ENCODE measurements at regions not wholly inside any gene's neighbourhood (a gene's known extent, or its start where the extent isn't known, plus 50 kb on each side); places are given as distances from the start of the nearest gene placed in this dataset.
"Not testable (repeated sequence)": the region's sequence is repeated elsewhere in the genome, so short reads cannot be mapped to it uniquely, and the experiment has no call there.

GRCh38 chr10:78437407-78437768, 403.7 kb downstream of the RPS24 start:
- Histone ChIP-seq H3K4me1 (ENCODE audit: control insufficient read depth, insufficient read depth, low read length) (peaks cover 14% of the 10 kb centered on the region), H3K9ac (ENCODE audit: low read length) (no peak overlapping the region), H3K36me3 (ENCODE audit: control insufficient read depth, insufficient read depth, low read length, severe bottlenecking) (no peaks in the 10 kb centered on the region), H3K9me3 (ENCODE audit: control insufficient read depth, low read length) (no peaks in the 10 kb centered on the region), H3K4me3 (ENCODE audit: low read length) (no peak overlapping the region), H3K27me3 (replicated peaks; ENCODE audit: control insufficient read depth, insufficient read depth, low read length) (peaks cover 9% of the 10 kb centered on the region)
- no peak for DNase-seq (ENCODE audit: low read depth)

- Histone ChIP-seq H3K36me3 (ENCODE audit: control insufficient read depth, insufficient read depth, low read length, severe bottlenecking) (no peaks in the 10 kb centered on the region), H3K4me3 (ENCODE audit: low read length) (no peak overlapping the region), H3K9ac (ENCODE audit: low read length) (no peak overlapping the region), H3K9me3 (ENCODE audit: control insufficient read depth, low read length) (no peaks in the 10 kb centered on the region), H3K27me3 (replicated peaks; ENCODE audit: control insufficient read depth, insufficient read depth, low read length) (peaks cover 9% of the 10 kb centered on the region), H3K4me1 (ENCODE audit: control insufficient read depth, insufficient read depth, low read length) (peaks cover 9% of the 10 kb centered on the region)
- no peak for DNase-seq (ENCODE audit: low read depth)
These were observed 404.6 kb downstream of the RPS24 start for GRCh38 chr10:78437998-78438906.

GRCh38 chr10:78438907-78439809, 405.5 kb downstream of the RPS24 start:
- Histone ChIP-seq H3K4me1 (ENCODE audit: control insufficient read depth, insufficient read depth, low read length) (peaks cover under 1% of the 10 kb centered on the region), H3K9ac (ENCODE audit: low read length) (no peak overlapping the region), H3K27me3 (replicated peaks; ENCODE audit: control insufficient read depth, insufficient read depth, low read length) (peaks cover 9% of the 10 kb centered on the region), H3K9me3 (ENCODE audit: control insufficient read depth, low read length) (no peaks in the 10 kb centered on the region), H3K4me3 (ENCODE audit: low read length) (no peak overlapping the region), H3K36me3 (ENCODE audit: control insufficient read depth, insufficient read depth, low read length, severe bottlenecking) (no peaks in the 10 kb centered on the region)
- DNase-seq (ENCODE audit: low read depth) = no peak

- H3K4me1 ChIP-seq (ENCODE audit: control insufficient read depth, insufficient read depth, low read length) = no peaks in the 10 kb centered on the region
- peaks cover 9% of the 10 kb centered on the region for H3K27me3 ChIP-seq (replicated peaks; ENCODE audit: control insufficient read depth, insufficient read depth, low read length)
- no peaks in the 10 kb centered on the region for H3K36me3 ChIP-seq (ENCODE audit: control insufficient read depth, insufficient read depth, low read length, severe bottlenecking)
- no peak overlapping the region for H3K4me3 ChIP-seq (ENCODE audit: low read length)
- no peak for DNase-seq (ENCODE audit: low read depth)
- H3K9ac ChIP-seq (ENCODE audit: low read length) = no peak overlapping the region
- no peaks in the 10 kb centered on the region for H3K9me3 ChIP-seq (ENCODE audit: control insufficient read depth, low read length)
These were observed 407.3 kb downstream of the RPS24 start for GRCh38 chr10:78441010-78441409.

GRCh38 chr10:78441694-78442093, 408.0 kb downstream of the RPS24 start:
- Histone ChIP-seq H3K9ac (ENCODE audit: low read length) (no peak overlapping the region), H3K4me3 (ENCODE audit: low read length) (no peak overlapping the region), H3K36me3 (ENCODE audit: control insufficient read depth, insufficient read depth, low read length, severe bottlenecking) (no peaks in the 10 kb centered on the region), H3K9me3 (ENCODE audit: control insufficient read depth, low read length) (no peaks in the 10 kb centered on the region), H3K4me1 (ENCODE audit: control insufficient read depth, insufficient read depth, low read length) (no peaks in the 10 kb centered on the region), H3K27me3 (replicated peaks; ENCODE audit: control insufficient read depth, insufficient read depth, low read length) (peaks cover 9% of the 10 kb centered on the region)
- no peak for DNase-seq (ENCODE audit: low read depth)

- Histone ChIP-seq H3K36me3 (ENCODE audit: control insufficient read depth, insufficient read depth, low read length, severe bottlenecking) (no peaks in the 10 kb centered on the region), H3K27me3 (replicated peaks; ENCODE audit: control insufficient read depth, insufficient read depth, low read length) (peaks cover 4% of the 10 kb centered on the region), H3K4me1 (ENCODE audit: control insufficient read depth, insufficient read depth, low read length) (no peaks in the 10 kb centered on the region), H3K9ac (ENCODE audit: low read length) (no peak overlapping the region), H3K9me3 (ENCODE audit: control insufficient read depth, low read length) (no peaks in the 10 kb centered on the region), H3K4me3 (ENCODE audit: low read length) (no peak overlapping the region)
- DNase-seq (ENCODE audit: low read depth) = no peak
These were observed 409.3 kb downstream of the RPS24 start for GRCh38 chr10:78442836-78443550.

GRCh38 chr10:78443900-78444571, 410.4 kb downstream of the RPS24 start:
- Histone ChIP-seq H3K4me3 (ENCODE audit: low read length) (no peak overlapping the region), H3K9me3 (ENCODE audit: control insufficient read depth, low read length) (no peaks in the 10 kb centered on the region), H3K27me3 (replicated peaks; ENCODE audit: control insufficient read depth, insufficient read depth, low read length) (no peaks in the 10 kb centered on the region), H3K9ac (ENCODE audit: low read length) (no peak overlapping the region), H3K36me3 (ENCODE audit: control insufficient read depth, insufficient read depth, low read length, severe bottlenecking) (no peaks in the 10 kb centered on the region), H3K4me1 (ENCODE audit: control insufficient read depth, insufficient read depth, low read length) (no peaks in the 10 kb centered on the region)
- no peak for DNase-seq (ENCODE audit: low read depth)

- not testable (repeated sequence) for H3K9ac ChIP-seq (ENCODE audit: low read length); DNase-seq (ENCODE audit: low read depth); H3K27me3 ChIP-seq (replicated peaks; ENCODE audit: control insufficient read depth, insufficient read depth, low read length); H3K9me3 ChIP-seq (ENCODE audit: control insufficient read depth, low read length); H3K4me1 ChIP-seq (ENCODE audit: control insufficient read depth, insufficient read depth, low read length); H3K36me3 ChIP-seq (ENCODE audit: control insufficient read depth, insufficient read depth, low read length, severe bottlenecking); H3K4me3 ChIP-seq (ENCODE audit: low read length)
These were observed 411.1 kb downstream of the RPS24 start for GRCh38 chr10:78444741-78445140.

- Histone ChIP-seq H3K4me1 (ENCODE audit: control insufficient read depth, insufficient read depth, low read length) (no peaks in the 10 kb centered on the region), H3K27me3 (replicated peaks; ENCODE audit: control insufficient read depth, insufficient read depth, low read length) (no peaks in the 10 kb centered on the region), H3K9ac (ENCODE audit: low read length) (no peak overlapping the region), H3K9me3 (ENCODE audit: control insufficient read depth, low read length) (no peaks in the 10 kb centered on the region), H3K36me3 (ENCODE audit: control insufficient read depth, insufficient read depth, low read length, severe bottlenecking) (no peaks in the 10 kb centered on the region), H3K4me3 (ENCODE audit: low read length) (no peak overlapping the region)
- no peak for DNase-seq (ENCODE audit: low read depth)
These were observed 411.6 kb downstream of the RPS24 start for GRCh38 chr10:78445308-78445707.

GRCh38 chr10:78448470-78448869, 414.8 kb downstream of the RPS24 start:
- no peak for DNase-seq (ENCODE audit: low read depth)
- Histone ChIP-seq H3K9me3 (ENCODE audit: control insufficient read depth, low read length) (no peaks in the 10 kb centered on the region), H3K27me3 (replicated peaks; ENCODE audit: control insufficient read depth, insufficient read depth, low read length) (no peaks in the 10 kb centered on the region), H3K4me3 (ENCODE audit: low read length) (no peak overlapping the region), H3K4me1 (ENCODE audit: control insufficient read depth, insufficient read depth, low read length) (no peaks in the 10 kb centered on the region), H3K36me3 (ENCODE audit: control insufficient read depth, insufficient read depth, low read length, severe bottlenecking) (no peaks in the 10 kb centered on the region), H3K9ac (ENCODE audit: low read length) (no peak overlapping the region)
